H9 (cell line): ENCODE measurements at regions not wholly inside any gene's neighbourhood (a gene's known extent, or its start where the extent isn't known, plus 50 kb on each side); places are given as distances from the start of the nearest gene placed in this dataset.

Source experiments
- DNase-seq: peaks from one replicate; pipeline ENCODE4 v3.0.0-alpha.2; 2017
- H2AFZ ChIP-seq: one replicate; pipeline ENCODE4 v1.6.1; 2013; ENCODE audit warnings: mild to moderate bottlenecking, low read length, control low read depth, moderate library complexity
- H2AK5ac ChIP-seq: 2 replicates; pipeline ENCODE4 v1.6.1; 2013; ENCODE audit warnings: low read length, control low read depth, mixed read lengths; ENCODE audit not compliant: insufficient read length
- H2BK120ac ChIP-seq: one replicate; pipeline ENCODE4 v1.6.1; 2013; ENCODE audit warnings: low read depth, mild to moderate bottlenecking, low read length, control low read depth, inconsistent platforms; ENCODE audit not compliant: poor library complexity, severe bottlenecking
- H2BK12ac ChIP-seq: 2 replicates; pipeline ENCODE4 v1.6.1; 2013; ENCODE audit warnings: low read length, control low read depth, mixed read lengths, low read depth; ENCODE audit not compliant: insufficient read length
- H2BK15ac ChIP-seq: 2 replicates; pipeline ENCODE4 v1.6.1; 2013; ENCODE audit warnings: low read depth, low read length, control low read depth
- H2BK20ac ChIP-seq: one replicate; pipeline ENCODE4 v1.6.1; 2013; ENCODE audit warnings: low read depth, mild to moderate bottlenecking, low read length, control low read depth, inconsistent platforms; ENCODE audit not compliant: poor library complexity, severe bottlenecking
- H2BK5ac ChIP-seq: 2 replicates; pipeline ENCODE4 v1.6.1; 2013; ENCODE audit warnings: low read length, control low read depth, mixed read lengths; ENCODE audit not compliant: insufficient read length
- H3K14ac ChIP-seq: 2 replicates; pipeline ENCODE4 v1.6.1; 2013; ENCODE audit warnings: low read length, control low read depth; ENCODE audit not compliant: insufficient read depth
- H3K18ac ChIP-seq: 2 replicates; pipeline ENCODE4 v1.6.1; 2013; ENCODE audit warnings: low read depth, mild to moderate bottlenecking, mixed read lengths, low read length, control low read depth; ENCODE audit not compliant: insufficient read length
- H3K23ac ChIP-seq: 2 replicates; pipeline ENCODE4 v1.6.1; 2013; ENCODE audit warnings: low read length, control low read depth, mixed read lengths, low read depth; ENCODE audit not compliant: insufficient read length
- H3K23me2 ChIP-seq: 2 replicates; pipeline ENCODE4 v1.6.1; 2013; ENCODE audit warnings: low read depth, mild to moderate bottlenecking, mixed read lengths, low read length, control low read depth; ENCODE audit not compliant: insufficient read length, poor library complexity, severe bottlenecking
- H3K27ac ChIP-seq: 2 replicates; pipeline ENCODE4 v1.5.1; 2013; ENCODE audit warnings: low read length, control low read depth, mixed read lengths, low read depth; ENCODE audit not compliant: insufficient read length
- H3K27me3 ChIP-seq: 2 replicates; pipeline ENCODE4 v1.6.1; 2013; ENCODE audit warnings: low read length, control low read depth, inconsistent platforms; ENCODE audit not compliant: insufficient read depth
- H3K4ac ChIP-seq: 2 replicates; pipeline ENCODE4 v1.6.1; 2013; ENCODE audit warnings: low read depth, mild to moderate bottlenecking, control low read depth, inconsistent platforms, low read length, moderate library complexity
- H3K4me1 ChIP-seq: 2 replicates; pipeline ENCODE4 v1.6.1; 2013; ENCODE audit warnings: low read length, control low read depth, inconsistent platforms; ENCODE audit not compliant: insufficient read depth
- H3K4me2 ChIP-seq: 2 replicates; pipeline ENCODE4 v1.6.1; 2013; ENCODE audit warnings: low read length, control low read depth, mixed read lengths; ENCODE audit not compliant: insufficient read length, insufficient read depth
- H3K56ac ChIP-seq: 2 replicates; pipeline ENCODE4 v1.6.1; 2013; ENCODE audit warnings: low read depth, mild to moderate bottlenecking, mixed read lengths, low read length, control low read depth; ENCODE audit not compliant: insufficient read length
- H3K79me1 ChIP-seq: 2 replicates; pipeline ENCODE4 v1.6.1; 2013; ENCODE audit warnings: low read depth, mild to moderate bottlenecking, moderate library complexity, low read length, control low read depth, inconsistent platforms; ENCODE audit not compliant: insufficient read depth, poor library complexity, severe bottlenecking
- H3K79me2 ChIP-seq: 2 replicates; pipeline ENCODE4 v1.6.1; 2013; ENCODE audit warnings: low read length, control low read depth, inconsistent platforms; ENCODE audit not compliant: insufficient read depth
- H3K9ac ChIP-seq: 2 replicates; pipeline ENCODE4 v1.6.1; 2013; ENCODE audit warnings: low read length, control low read depth, mixed read lengths; ENCODE audit not compliant: insufficient read length; ENCODE audit errors: extremely low read depth
- H3K9me3 ChIP-seq: one replicate; pipeline ENCODE4 v1.6.1; 2013; ENCODE audit warnings: low read depth, low read length, inconsistent platforms; ENCODE audit not compliant: control insufficient read depth
- H3T11ph ChIP-seq: one replicate; pipeline ENCODE4 v1.6.1; 2013; ENCODE audit warnings: mild to moderate bottlenecking, low read length, control low read depth, inconsistent platforms
- H4K20me1 ChIP-seq: one replicate; pipeline ENCODE4 v1.6.1; 2013; ENCODE audit not compliant: control insufficient read depth, insufficient read length, insufficient read depth
- H4K5ac ChIP-seq: 2 replicates; pipeline ENCODE4 v1.6.1; 2013; ENCODE audit warnings: low read depth, mild to moderate bottlenecking, mixed read lengths, low read length, control low read depth; ENCODE audit not compliant: insufficient read length
- H4K8ac ChIP-seq: replicated peaks from 2 replicates; pipeline ENCODE4 v1.6.1; 2013; ENCODE audit warnings: low read length, control low read depth, mixed read lengths, low read depth; ENCODE audit not compliant: insufficient read length
- H4K91ac ChIP-seq: 2 replicates; pipeline ENCODE4 v1.6.1; 2013; ENCODE audit warnings: low read depth, mild to moderate bottlenecking, moderate library complexity, mixed read lengths, low read length, control low read depth; ENCODE audit not compliant: insufficient read length
- H3K27ac Mint-ChIP-seq, 3 experiments: 2 replicates in 2 of 3; 3 replicates in 1 of 3; pipeline ENCODE4 v1.8.0; 2020 to 2021; ENCODE audit warnings: mixed read lengths in 3 of 3, mild to moderate bottlenecking in 1 of 3, moderate library complexity in 1 of 3
- H3K27me3 Mint-ChIP-seq: 2 replicates; pipeline ENCODE4 v1.8.0; 2021; ENCODE audit warnings: low read depth, mild to moderate bottlenecking, moderate library complexity, mixed read lengths
- H3K36me3 Mint-ChIP-seq, 3 experiments: 2 replicates in 2 of 3; 3 replicates in 1 of 3; pipeline ENCODE4 v1.8.0; 2020 to 2021; ENCODE audit warnings: low read depth in 3 of 3, mixed read lengths in 3 of 3; ENCODE audit not compliant: insufficient read depth in 1 of 3
- H3K4me1 Mint-ChIP-seq, 2 experiments: 2 replicates each; pipeline ENCODE4 v1.8.0; 2020; ENCODE audit warnings: mixed read lengths in 2 of 2
- H3K4me3 Mint-ChIP-seq, 2 experiments: 2 replicates in 1 of 2; 3 replicates in 1 of 2; pipeline ENCODE4 v1.8.0; 2020 to 2021; ENCODE audit warnings: mild to moderate bottlenecking in 2 of 2, mixed read lengths in 2 of 2, moderate library complexity in 1 of 2
- H3K9me3 Mint-ChIP-seq, 2 experiments: 2 replicates in 1 of 2; 3 replicates in 1 of 2; pipeline ENCODE4 v1.8.0; 2020; ENCODE audit warnings: mild to moderate bottlenecking in 2 of 2, mixed read lengths in 2 of 2, moderate library complexity in 1 of 2
- CTCF ChIP-seq: fragments of 200-600 bp; sonication (generic); conservative IDR thresholded peaks from 3 replicates; pipeline ENCODE4 v1.8.0; 2021; ENCODE audit warnings: antibody characterized with exemption, mild to moderate bottlenecking
- WGBS: extraction: QIAGEN DNeasy Blood & Tissue Kit; methylation state at CpG from one replicate; pipeline ENCODE4 v1.1.7; 2013; ENCODE audit warnings: missing lambda C conversion rate, low lambda C conversion rate, mixed read lengths; ENCODE audit not compliant: insufficient read length; ENCODE audit errors: extremely low coverage; 5-methylcytosine and 5-hydroxymethylcytosine counted together

- Mint-ChIP-seq H3K27ac (no peak overlapping the region), H3K4me3 (no peak overlapping the region), H3K4me1 (peaks cover 4 to 8% of the 10 kb centered on the region in 2 experiments), H3K27me3 (peaks cover 4% of the 10 kb centered on the region), H3K36me3 (peaks cover 0 to 18% (median 5%) of the 10 kb centered on the region in 3 experiments; a peak in 4 of 7 replicates), H3K9me3 (peaks cover 13 to 15% of the 10 kb centered on the region in 2 experiments)
- no peak overlapping the region for H3K4ac ChIP-seq
- H2BK120ac ChIP-seq: no peak overlapping the region
- H4K20me1 ChIP-seq: no peaks in the 10 kb centered on the region
- no peak overlapping the region for H3K4me2 ChIP-seq
- no peaks in the 10 kb centered on the region for H3K79me1 ChIP-seq
- H3K18ac ChIP-seq: no peak overlapping the region
- H3K27me3 ChIP-seq: no peaks in the 10 kb centered on the region
- no peak overlapping the region for H4K91ac ChIP-seq
- no peak overlapping the region for H3T11ph ChIP-seq
- H3K23ac ChIP-seq: no peak overlapping the region
- no peaks in the 10 kb centered on the region for H3K23me2 ChIP-seq
- no peak overlapping the region for H2BK15ac ChIP-seq
- H3K4me1 ChIP-seq: no peaks in the 10 kb centered on the region
- H2BK5ac ChIP-seq: no peak overlapping the region
- no peak overlapping the region for H4K8ac ChIP-seq
- H2BK12ac ChIP-seq: no peak overlapping the region
- no peak overlapping the region for H2BK20ac ChIP-seq
- H2AK5ac ChIP-seq: no peak overlapping the region
- no peak overlapping the region for H3K56ac ChIP-seq
- no peak overlapping the region for H3K27ac ChIP-seq
- H3K9ac ChIP-seq: no peak overlapping the region
- no peaks in the 10 kb centered on the region for H3K9me3 ChIP-seq
- H4K5ac ChIP-seq: no peak overlapping the region
- H2AFZ ChIP-seq: no peak overlapping the region
- no peak overlapping the region for H3K14ac ChIP-seq
- TF ChIP-seq CTCF: no peak
- H3K79me2 ChIP-seq: no peaks in the 10 kb centered on the region
- no peak for DNase-seq
- WGBS: no CpG with 5 or more reads among the region's 15 CpGs
Measured at GRCh38 chr18:78629426-78629825, 350.2 kb upstream of the SALL3 start.
